OCI-LY3 (cell line): ENCODE measurements at regions not wholly inside any gene's neighbourhood (a gene's known extent, or its start where the extent isn't known, plus 50 kb on each side); places are given as distances from the start of the nearest gene placed in this dataset.

Experiments used
- EZH2phosphoT487 ChIP-seq: fragments of 200-600 bp; shearing (Covaris generic); IDR thresholded peaks from 2 replicates; pipeline ENCODE4 v1.6.1; 2018; ENCODE audit warnings: antibody characterized with exemption, mixed run types, low read depth
- TF ChIP-seq, protein P1 (sequence below): fragments of 200-600, 300-600 bp; sonication (generic); IDR thresholded peaks from 2 replicates; pipeline ENCODE4 v1.5.1; 2014; ENCODE audit warnings: antibody characterized with exemption, low read length, low read depth

- TF ChIP-seq, protein P1, sequence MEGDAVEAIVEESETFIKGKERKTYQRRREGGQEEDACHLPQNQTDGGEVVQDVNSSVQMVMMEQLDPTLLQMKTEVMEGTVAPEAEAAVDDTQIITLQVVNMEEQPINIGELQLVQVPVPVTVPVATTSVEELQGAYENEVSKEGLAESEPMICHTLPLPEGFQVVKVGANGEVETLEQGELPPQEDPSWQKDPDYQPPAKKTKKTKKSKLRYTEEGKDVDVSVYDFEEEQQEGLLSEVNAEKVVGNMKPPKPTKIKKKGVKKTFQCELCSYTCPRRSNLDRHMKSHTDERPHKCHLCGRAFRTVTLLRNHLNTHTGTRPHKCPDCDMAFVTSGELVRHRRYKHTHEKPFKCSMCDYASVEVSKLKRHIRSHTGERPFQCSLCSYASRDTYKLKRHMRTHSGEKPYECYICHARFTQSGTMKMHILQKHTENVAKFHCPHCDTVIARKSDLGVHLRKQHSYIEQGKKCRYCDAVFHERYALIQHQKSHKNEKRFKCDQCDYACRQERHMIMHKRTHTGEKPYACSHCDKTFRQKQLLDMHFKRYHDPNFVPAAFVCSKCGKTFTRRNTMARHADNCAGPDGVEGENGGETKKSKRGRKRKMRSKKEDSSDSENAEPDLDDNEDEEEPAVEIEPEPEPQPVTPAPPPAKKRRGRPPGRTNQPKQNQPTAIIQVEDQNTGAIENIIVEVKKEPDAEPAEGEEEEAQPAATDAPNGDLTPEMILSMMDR: no peak
- TF ChIP-seq EZH2phosphoT487: no peak
These were observed 122.9 kb downstream of the BASP1 start for GRCh38 chr5:17340379-17340778.
